ENCODE measurements at regions not wholly inside any gene's neighbourhood (a gene's known extent, or its start where the extent isn't known, plus 50 kb on each side); places are given as distances from the start of the nearest gene placed in this dataset.

DNA sequence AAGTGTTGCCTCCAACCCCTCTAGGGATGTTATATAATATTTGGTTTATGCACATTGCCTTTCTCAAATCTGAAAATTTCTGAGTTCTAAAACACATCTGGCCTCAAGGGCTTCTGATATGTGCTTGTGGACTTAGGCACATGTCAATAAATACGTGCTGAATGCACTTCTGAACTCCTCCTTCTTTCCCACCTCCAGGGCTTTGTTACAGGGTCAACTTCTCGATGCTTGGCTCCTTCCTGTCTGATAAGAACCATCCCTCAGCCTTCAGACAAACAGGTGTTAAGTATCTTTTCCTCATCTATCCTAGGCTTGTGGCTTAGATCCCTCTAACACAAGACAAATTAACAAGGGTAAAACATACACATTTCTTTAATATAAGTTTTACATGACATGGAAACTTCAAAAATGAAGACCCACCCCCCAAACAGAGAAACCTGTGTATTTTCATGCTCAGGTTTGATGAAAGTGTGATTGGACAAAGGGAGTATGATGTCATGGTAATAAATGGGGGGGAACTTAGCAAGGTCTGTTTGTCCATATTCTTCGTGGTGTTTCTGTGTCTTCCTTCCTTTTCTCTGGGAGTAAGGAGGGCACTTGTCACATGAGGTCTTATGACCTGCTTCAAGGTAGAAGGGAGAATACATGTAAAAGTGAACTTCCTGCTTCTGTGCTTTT, 326.9 kb downstream of the CD83 start:
- no peak for DNase-seq

DNA sequence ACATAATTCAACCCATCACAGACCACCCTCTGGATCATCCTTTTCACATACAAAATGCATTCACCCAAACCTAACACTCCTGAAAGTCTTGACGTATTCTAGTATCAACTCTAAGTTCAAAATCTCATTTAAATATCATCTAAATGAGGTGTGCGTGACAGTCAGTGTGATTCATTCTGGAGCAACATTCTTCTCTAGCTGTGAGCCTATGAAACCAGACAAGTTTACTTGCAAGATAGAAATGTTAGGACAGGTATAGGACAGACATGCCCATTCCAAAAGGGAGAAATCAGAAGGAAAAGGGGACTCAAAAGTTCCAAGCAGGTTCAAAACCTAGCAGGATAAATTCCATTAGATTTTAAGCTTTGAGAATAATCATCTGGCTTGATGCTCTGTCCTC, 329.7 kb downstream of the CD83 start:
- DNase-seq: no peak

GRCh38 chr6:14448246-14448645, 330.7 kb downstream of the CD83 start:
- DNase-seq: no peak

GRCh38 chr6:14450133-14450504, 332.5 kb downstream of the CD83 start:
- no peak for DNase-seq

DNA sequence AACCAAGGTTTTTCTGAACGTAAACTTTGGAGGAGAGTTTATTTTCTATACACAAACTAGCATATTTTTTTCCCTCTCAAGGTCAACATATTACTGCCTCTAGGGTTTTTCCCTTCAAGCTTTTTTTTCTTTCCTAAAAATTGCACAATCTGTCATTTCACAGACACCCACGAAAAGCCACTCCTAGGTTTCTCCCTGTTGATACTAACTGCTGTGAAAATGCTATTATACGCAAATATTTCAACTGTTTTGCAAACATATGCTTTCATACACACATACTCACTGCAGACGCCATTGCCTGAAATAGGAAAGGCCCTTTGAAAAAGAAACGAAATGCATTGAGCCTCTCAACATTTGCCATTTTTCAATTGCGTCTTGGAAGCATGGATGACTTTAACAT, 333.0 kb downstream of the CD83 start:
- no peak for DNase-seq

DNA sequence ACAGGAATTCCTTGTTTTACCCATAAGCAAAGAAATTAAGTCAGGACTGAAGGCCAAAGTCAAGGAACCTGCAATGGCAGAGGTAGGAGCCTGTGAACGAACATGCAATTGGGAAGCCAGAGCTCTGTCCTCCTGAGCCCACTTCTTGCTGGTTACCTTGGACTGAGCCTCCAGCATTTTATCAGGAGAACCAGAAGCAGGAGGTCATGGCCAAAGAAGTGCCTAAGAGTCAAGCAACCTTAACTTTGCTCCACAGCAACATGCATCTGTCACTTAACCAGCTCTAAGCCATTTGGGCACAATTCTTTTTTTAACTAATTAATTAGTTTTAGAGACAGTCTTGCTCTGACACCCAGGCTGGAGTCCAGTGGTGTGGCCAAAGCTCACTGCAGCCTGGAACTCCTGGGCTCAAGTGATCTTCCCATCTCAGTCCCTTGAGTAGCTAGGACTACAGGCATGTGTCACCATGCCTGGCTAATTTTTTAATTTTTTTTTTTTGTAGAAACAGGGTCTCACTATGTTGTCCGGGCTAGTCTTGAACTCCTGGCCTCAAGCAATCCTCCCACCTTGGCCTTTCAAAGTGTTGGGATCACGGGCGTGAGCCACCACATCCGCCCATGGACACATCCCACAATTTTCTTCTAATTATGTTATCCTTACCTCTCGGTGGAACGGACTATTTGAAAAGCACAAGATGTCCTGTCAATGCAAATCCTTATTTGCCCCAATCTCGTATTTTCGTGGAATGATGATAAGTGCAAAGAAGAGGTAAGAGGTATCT, 334.2 kb downstream of the CD83 start:
- no peak for DNase-seq

DNA sequence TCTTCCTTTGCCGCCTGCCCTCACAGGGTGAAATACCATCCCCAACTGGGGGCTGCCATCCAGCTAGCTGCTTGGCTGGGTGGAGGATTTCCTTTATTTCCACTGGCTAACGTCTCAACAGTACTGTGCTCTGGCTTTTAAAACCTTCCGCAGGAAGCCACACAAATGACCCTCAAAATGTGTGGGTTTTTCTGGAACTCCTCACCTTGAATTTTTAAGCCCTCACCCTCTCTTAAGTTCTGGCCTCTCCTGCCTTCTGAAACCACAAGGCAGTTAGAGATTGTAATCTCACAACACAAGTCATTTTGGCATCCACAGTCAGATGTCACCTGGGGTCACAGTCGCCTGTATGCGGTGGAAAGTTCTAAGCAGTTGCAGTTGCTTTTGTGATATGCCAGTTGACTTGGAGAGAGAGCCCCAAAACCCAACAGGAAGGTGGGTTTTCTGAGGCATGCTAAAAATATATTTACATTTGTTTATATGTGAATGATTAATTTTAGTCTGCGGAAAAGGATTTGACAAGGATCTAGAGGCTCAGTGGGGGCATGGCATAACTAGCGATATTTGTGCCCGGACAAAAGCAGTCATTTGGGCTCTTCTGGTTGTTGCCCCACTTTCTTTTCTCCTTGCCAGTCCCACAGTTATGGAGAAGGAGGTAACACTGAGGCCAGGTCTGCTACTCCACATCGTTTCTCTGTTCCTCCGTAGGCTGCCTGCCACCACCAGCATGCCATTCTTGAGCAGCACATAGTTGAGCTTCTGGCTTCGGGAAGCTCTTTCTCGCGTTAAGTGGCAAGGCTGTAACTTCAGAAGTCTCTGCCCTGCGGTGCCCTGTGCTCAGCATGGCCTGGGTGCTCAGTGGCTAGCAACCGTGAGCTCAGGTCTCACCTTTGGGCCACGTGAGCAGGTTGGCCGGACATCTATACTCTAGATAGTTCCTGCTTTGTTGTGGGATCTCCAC, 335.3 kb downstream of the CD83 start:
- peak; percentile 96 to 97 for DNase-seq

GRCh38 chr6:14453712-14454472, 336.3 kb downstream of the CD83 start:
- DNase-seq: no peak

DNA sequence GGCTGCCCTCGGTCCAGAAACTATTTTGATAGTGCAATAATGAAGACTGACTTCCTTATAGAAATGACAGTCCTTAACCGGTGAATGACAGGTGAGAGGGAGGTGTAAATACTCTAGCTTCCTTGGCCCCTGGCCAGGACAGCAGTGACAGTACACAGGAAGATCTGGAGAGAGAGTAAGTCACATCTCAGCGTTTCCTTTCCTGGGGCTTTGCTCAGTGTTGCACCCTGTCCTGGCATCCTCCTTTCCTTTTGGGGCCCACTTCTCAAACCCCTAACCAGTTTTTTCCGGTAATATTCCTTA, 336.9 kb downstream of the CD83 start:
- DNase-seq: no peak

- DNase-seq: no peak
These were observed 337.9 kb downstream of the CD83 start for GRCh38 chr6:14455427-14455826.

- DNase-seq: no peak
These were observed 338.5 kb downstream of the CD83 start for GRCh38 chr6:14455876-14456648.

DNA sequence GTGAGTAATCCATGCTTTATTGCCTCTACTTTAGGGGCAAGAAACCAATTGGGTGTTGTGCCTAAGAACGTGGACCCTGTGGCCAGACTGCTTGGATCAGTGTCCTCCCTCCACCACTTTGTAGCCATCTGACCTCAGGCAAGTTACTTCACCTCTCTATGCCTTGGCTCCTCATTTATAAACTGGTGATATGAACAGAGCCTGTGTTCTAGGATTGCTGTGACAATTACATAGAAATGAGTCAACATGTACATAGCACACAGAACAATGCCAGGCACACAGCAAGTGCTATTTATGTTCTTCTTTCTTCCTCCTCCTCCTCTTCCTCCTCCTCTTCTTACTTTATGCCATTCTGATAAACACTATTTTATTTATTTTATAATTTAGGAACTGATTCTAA, 339.4 kb downstream of the CD83 start:
- DNase-seq: no peak

GRCh38 chr6:14458669-14459266, 341.2 kb downstream of the CD83 start:
- no peak for DNase-seq

GRCh38 chr6:14459315-14459714, 341.7 kb downstream of the CD83 start:
- DNase-seq: no peak

- DNase-seq: no peak
These were observed 343.0 kb downstream of the CD83 start for GRCh38 chr6:14460556-14460955.

- no peak for DNase-seq
These were observed 344.6 kb downstream of the CD83 start for GRCh38 chr6:14462135-14462534.

DNA sequence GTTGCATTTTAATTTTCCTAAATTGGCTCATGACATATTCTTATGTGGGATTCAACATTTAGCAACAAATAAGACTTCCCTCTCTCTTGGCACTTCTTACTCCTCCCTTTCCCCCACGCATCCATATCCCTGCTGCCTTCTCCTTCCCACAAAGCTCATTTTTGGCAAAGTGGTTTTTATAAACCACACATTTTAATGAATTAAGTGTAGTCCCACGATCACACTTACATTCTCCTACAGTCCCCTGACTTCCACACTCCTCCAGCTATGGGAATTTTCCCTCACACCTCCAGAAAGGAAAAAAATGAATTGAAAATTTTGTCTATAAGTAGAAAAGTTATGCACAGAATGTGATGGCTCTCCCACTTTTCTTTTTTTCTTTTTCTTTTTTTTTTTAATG, 345.0 kb downstream of the CD83 start:
- DNase-seq: no peak

DNA sequence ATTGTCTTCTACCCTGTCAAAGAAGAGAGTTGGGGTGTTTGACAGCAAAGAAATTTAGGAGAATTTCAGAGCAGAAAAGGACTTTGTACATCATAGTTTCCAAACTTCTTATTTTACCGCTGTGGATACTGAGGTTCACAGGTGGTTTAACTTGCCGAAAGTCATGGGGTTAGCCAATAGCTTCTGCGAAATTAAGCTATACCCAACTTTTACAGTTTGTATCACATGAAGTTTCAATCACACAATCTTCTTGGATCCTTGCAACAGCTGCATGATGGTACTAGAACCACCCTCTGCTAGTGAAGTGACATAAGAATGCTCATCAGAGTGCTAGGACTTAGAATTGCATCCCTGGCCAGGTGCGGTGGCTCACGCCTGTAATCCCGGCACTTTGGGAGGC, 345.5 kb downstream of the CD83 start:
- no peak for DNase-seq

DNA sequence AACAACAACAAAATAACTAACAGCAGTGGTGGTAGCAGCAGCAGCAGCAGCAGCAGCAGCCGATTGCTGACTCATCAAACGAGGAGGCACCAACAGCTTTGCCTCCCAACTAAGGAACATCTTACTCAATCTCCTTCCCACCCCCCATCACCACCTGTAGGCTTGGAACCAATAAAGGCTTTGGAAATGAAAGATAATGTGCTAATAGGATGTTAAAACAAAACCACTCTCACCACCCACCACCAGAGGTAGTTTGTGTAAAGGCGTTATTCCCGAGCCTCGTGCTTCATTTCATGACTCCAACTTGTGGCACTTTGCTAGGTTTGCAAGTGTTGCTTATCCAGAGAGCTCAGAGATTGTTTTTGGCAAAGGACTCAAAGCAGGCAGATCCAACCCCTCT, 346.5 kb downstream of the CD83 start:
- no peak for DNase-seq

DNA sequence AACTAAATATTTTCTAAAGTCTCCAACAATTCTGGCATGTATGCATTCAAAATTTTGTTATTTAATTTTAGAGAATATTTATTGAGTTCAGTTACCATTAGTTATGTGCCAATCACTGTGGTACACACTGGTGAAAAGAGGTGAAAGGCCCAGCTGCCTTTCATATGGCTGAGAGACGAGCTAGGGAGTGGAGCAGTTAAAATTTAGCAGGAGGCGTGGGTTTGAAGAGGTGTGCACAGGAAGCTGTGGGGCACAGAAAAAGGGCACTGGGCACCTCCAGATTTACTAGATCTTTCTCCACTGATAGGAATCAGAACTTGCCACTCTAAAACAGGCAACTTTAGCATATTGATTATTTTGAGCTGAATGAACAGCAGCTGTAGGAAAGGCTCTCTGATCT, 347.1 kb downstream of the CD83 start:
- no peak for DNase-seq

DNA sequence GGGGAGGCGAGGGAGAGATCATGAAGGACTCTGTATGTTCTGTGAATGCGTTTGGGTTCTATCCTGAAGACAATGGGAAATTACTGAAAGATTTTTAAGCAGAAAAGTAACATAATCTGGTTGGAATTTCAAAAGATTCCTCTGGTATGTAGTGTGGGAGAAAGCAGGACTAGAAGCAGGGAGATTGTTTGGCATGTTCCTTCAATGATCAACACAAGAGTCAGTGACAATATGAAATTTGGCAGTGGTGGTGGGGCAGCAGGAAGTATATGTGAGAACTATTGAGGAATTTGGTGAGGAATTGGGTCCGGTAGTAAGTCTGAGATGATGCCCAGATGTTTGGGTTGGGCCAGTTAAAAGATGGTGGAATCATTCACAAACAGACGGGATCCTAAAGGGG, 348.7 kb downstream of the CD83 start:
- DNase-seq: no peak

DNA sequence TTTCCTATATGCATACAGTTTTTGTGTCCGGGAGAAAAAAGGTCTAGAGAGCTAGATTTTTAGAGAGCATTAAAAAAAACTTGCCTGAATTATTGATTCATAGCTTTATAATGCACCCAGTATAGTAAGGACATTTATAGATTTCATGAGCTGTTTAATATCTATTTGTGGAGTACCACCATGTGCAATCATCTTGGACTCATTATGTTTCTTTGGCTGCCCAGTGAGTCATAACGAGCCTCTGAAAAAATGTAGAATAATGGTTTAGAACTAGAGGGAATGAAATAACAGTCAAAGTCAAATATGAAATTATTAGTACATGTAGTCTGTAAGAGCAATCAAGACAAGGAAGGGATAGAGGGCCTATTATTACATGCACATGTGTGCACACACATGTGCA, 350.0 kb downstream of the CD83 start:
- DNase-seq: no peak

Measured in Kasumi-1 (cell line).